ENCODE measurements at regions not wholly inside any gene's neighbourhood (a gene's known extent, or its start where the extent isn't known, plus 50 kb on each side); places are given as distances from the start of the nearest gene placed in this dataset.

- TF ChIP-seq CTCF (IDR thresholded peaks at IDR 0.05; ENCODE audit: insufficient read depth, low read depth, low read length, missing control alignments): no peak
- no peak for DNase-seq (ENCODE audit: low read depth)
- no peak overlapping the region for H3K4me3 ChIP-seq (ENCODE audit: low read length)
Observed at GRCh38 chr2:21305581-21305980, 181.8 kb downstream of the TDRD15 start.

GRCh38 chr2:21306235-21306634, 182.5 kb downstream of the TDRD15 start:
- DNase-seq (ENCODE audit: low read depth): no peak
- H3K4me3 ChIP-seq (ENCODE audit: low read length): no peak overlapping the region
- TF ChIP-seq CTCF (IDR thresholded peaks at IDR 0.05; ENCODE audit: insufficient read depth, low read depth, low read length, missing control alignments): no peak

GRCh38 chr2:21307037-21307436, 183.3 kb downstream of the TDRD15 start:
- H3K4me3 ChIP-seq (ENCODE audit: low read length): no peak overlapping the region
- DNase-seq (ENCODE audit: low read depth): no peak
- no peak for TF ChIP-seq CTCF (IDR thresholded peaks at IDR 0.05; ENCODE audit: insufficient read depth, low read depth, low read length, missing control alignments)

GRCh38 chr2:21310493-21310892, 186.7 kb downstream of the TDRD15 start:
- no peak for TF ChIP-seq CTCF (IDR thresholded peaks at IDR 0.05; ENCODE audit: insufficient read depth, low read depth, low read length, missing control alignments)
- no peak overlapping the region for H3K4me3 ChIP-seq (ENCODE audit: low read length)
- no peak for DNase-seq (ENCODE audit: low read depth)

- no peak for DNase-seq (ENCODE audit: low read depth)
- H3K4me3 ChIP-seq (ENCODE audit: low read length): no peak overlapping the region
- no peak for TF ChIP-seq CTCF (IDR thresholded peaks at IDR 0.05; ENCODE audit: insufficient read depth, low read depth, low read length, missing control alignments)
Observed at GRCh38 chr2:21314322-21314835, 190.6 kb downstream of the TDRD15 start.

GRCh38 chr2:21317131-21317530, 193.4 kb downstream of the TDRD15 start:
- DNase-seq (ENCODE audit: low read depth): peak; percentile 29
- H3K4me3 ChIP-seq (ENCODE audit: low read length): no peak overlapping the region
- peak; percentile 46 for TF ChIP-seq CTCF (IDR thresholded peaks at IDR 0.05; ENCODE audit: insufficient read depth, low read depth, low read length, missing control alignments)

- TF ChIP-seq CTCF (IDR thresholded peaks at IDR 0.05; ENCODE audit: insufficient read depth, low read depth, low read length, missing control alignments): no peak
- H3K4me3 ChIP-seq (ENCODE audit: low read length): no peak overlapping the region
- no peak for DNase-seq (ENCODE audit: low read depth)
Observed at GRCh38 chr2:21318263-21318662, 194.5 kb downstream of the TDRD15 start.

All from epithelial cell of esophagus (primary cell).